Choroid plexus epithelial cell (primary cell): ENCODE measurements at regions not wholly inside any gene's neighbourhood (a gene's known extent, or its start where the extent isn't known, plus 50 kb on each side); places are given as distances from the start of the nearest gene placed in this dataset.

Experiments used
- DNase-seq: peaks from one replicate; pipeline ENCODE4 v3.0.0-alpha.2; 2010; ENCODE audit warnings: low read depth
- H3K4me3 ChIP-seq: 2 replicates; pipeline ENCODE4 v1.5.1; 2011; ENCODE audit warnings: low read depth, mild to moderate bottlenecking, control low read depth, low read length, moderate library complexity
- TF ChIP-seq, protein P1 (sequence below): conservative IDR thresholded peaks from 2 replicates; pipeline ENCODE4 v1.5.1; 2011; ENCODE audit warnings: low read depth, mild to moderate bottlenecking, control low read depth, inconsistent platforms, low read length, moderate library complexity

DNA sequence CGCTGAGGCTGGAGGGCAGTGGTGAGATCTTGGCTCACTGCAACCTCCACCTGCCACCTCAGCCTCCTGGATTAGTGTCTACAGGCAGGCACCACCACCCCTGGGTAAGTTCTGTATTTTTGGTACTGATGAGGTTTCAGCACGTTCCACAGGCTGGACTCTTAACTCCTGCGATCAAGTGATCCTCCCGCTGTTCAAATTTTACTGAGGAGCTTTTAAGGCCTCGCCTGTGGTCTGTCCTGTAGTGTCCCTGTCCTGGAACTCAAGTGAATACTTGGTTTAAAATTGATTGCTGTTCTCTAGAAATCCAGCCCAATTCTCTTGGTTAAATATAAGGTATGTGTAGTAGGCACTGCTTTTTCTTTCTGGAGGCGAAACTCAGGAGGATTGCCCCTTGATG, 65.2 kb downstream of the DPRX start:
- DNase-seq = peak; percentile 5
- TF ChIP-seq, protein P1, sequence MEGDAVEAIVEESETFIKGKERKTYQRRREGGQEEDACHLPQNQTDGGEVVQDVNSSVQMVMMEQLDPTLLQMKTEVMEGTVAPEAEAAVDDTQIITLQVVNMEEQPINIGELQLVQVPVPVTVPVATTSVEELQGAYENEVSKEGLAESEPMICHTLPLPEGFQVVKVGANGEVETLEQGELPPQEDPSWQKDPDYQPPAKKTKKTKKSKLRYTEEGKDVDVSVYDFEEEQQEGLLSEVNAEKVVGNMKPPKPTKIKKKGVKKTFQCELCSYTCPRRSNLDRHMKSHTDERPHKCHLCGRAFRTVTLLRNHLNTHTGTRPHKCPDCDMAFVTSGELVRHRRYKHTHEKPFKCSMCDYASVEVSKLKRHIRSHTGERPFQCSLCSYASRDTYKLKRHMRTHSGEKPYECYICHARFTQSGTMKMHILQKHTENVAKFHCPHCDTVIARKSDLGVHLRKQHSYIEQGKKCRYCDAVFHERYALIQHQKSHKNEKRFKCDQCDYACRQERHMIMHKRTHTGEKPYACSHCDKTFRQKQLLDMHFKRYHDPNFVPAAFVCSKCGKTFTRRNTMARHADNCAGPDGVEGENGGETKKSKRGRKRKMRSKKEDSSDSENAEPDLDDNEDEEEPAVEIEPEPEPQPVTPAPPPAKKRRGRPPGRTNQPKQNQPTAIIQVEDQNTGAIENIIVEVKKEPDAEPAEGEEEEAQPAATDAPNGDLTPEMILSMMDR = no peak
- H3K4me3 ChIP-seq = no peak overlapping the region

DNA sequence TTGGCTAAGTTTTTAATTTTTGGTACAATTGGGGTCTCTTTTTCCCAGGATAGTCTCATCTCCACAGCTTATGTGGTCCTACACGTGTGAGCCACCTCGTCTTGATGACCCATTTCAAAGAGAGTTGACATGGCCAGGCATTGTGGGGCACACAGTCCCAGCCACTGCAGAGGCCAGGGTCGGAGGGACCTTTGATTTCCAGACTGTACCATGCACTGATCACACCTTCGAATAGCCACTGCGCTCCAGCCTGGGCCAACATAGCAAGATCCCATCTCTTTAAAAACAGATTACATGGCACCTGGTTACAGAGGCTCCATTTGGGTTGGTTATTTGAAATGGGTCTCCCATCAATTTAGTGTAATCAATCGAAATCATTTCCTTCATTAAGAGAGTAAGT, 71.6 kb downstream of the DPRX start:
- TF ChIP-seq, protein P1 = no peak
- no peak for DNase-seq
- H3K4me3 ChIP-seq = no peak overlapping the region

DNA sequence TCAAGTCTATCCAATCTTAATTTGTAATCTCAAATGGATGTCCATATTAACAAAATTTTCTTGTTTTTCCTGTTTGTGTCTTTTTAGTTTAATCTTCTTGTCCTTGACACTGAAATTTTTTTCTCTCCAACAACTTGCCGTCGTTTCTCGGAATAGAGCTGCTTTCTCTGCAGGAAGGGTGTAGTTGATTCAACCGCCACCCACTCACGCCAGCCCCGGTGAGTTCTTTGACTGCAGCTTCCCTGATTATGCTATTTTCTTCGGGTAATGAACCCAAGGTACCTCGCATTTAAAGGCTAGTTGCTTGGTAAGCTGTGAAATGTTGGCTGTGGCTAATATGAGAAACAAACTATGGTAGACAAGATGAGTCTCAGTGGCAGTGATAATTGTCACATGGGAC, 72.2 kb downstream of the DPRX start:
- no peak for DNase-seq
- TF ChIP-seq, protein P1 = no peak

DNA sequence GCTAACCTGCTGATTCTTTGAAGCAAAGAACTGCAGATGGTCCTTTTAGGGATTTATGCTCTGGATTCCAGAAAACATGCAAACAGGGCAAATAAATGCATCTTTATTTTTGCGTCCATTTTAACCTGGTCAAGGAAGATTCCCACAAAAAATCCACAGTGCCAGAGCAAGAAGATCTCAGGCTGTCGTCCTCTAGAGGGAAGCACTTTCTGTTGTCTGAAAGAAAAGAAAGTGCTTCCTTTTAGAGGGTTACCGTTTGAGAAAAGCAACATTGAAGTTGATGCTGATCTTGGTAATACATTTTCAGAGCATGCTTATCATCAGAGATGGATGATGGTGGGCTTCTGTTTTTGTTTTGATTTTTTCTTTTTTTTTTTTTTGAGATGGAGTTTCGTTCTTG, 75.5 kb downstream of the DPRX start:
- TF ChIP-seq, protein P1 = no peak
- DNase-seq = no peak
- H3K4me3 ChIP-seq = no peak overlapping the region

More for the DNA sequence above, 72.2 kb downstream of the DPRX start:
- H3K4me3 ChIP-seq = no peak overlapping the region

GRCh38 chr19:53730391-53730790, 93.7 kb downstream of the NLRP12 start:
- TF ChIP-seq, protein P1 = no peak
- no peak for DNase-seq

More at GRCh38 chr19:53730391-53730790, 93.7 kb downstream of the NLRP12 start:
- H3K4me3 ChIP-seq = no peak overlapping the region
